CD4-positive, alpha-beta T cell (primary cell): ENCODE measurements at regions not wholly inside any gene's neighbourhood (a gene's known extent, or its start where the extent isn't known, plus 50 kb on each side); places are given as distances from the start of the nearest gene placed in this dataset.

Experiments
- ATAC-seq: fragments of 200-7000 bp; cut with Tn5 transposase; one replicate; pipeline ENCODE4 v1.10.0; 2022; ENCODE audit warnings: mild to moderate bottlenecking; ENCODE audit not compliant: poor library complexity
- CTCF ChIA-PET: fragments of 350-600 bp; sonication (Branson Sonifier 250); formaldehyde crosslinking; loops from one replicate; lab custom pipeline; 2021; ENCODE audit warnings: antibody characterized with exemption, inconsistent platforms; lab: Charles Lee
- POLR2A ChIA-PET: fragments of 350-600 bp; sonication (Branson Sonifier 250); formaldehyde crosslinking; loops from one replicate; lab custom pipeline; 2021; ENCODE audit warnings: antibody characterized with exemption, inconsistent platforms; lab: Charles Lee
- DNase-seq, 14 experiments: peaks; one replicate each; pipeline ENCODE4 v3.0.0-alpha.2; 2013 to 2020; ENCODE audit warnings: mixed read lengths in 2 of 14
- H3K27ac ChIP-seq, 2 donors: one replicate each; pipeline versions ENCODE4 v1.5.1 to v1.7.0; 2013; ENCODE audit warnings: low read length in 2 of 2, low read depth in 1 of 2, mild to moderate bottlenecking in 1 of 2
- H3K27me3 ChIP-seq, 2 experiments: 1 replicate in 1 of 2; 2 replicates in 1 of 2; pipeline versions ENCODE4 v1.6.1 to v1.7.0; 2013; ENCODE audit warnings: low read length in 2 of 2, control low read depth in 1 of 2, mild to moderate bottlenecking in 1 of 2, moderate library complexity in 1 of 2; ENCODE audit not compliant: insufficient read depth in 2 of 2, control insufficient read depth in 1 of 2
- H3K36me3 ChIP-seq: one replicate; pipeline ENCODE4 v1.6.1; 2013; ENCODE audit warnings: low read length, control low read depth; ENCODE audit not compliant: insufficient read depth
- H3K4me1 ChIP-seq: one replicate; pipeline ENCODE4 v1.6.1; 2013; ENCODE audit warnings: low read length, control low read depth; ENCODE audit not compliant: insufficient read depth
- H3K4me3 ChIP-seq: one replicate; pipeline ENCODE4 v1.5.1; 2013; ENCODE audit warnings: mild to moderate bottlenecking, low read length, moderate library complexity
- H3K9me3 ChIP-seq, 2 experiments: 1 replicate in 1 of 2; 2 replicates in 1 of 2; pipeline versions ENCODE4 v1.6.1 to v1.7.0; 2013; ENCODE audit warnings: low read length in 2 of 2, mild to moderate bottlenecking in 2 of 2, control low read depth in 1 of 2, moderate library complexity in 1 of 2; ENCODE audit not compliant: control insufficient read depth in 1 of 2, insufficient read depth in 1 of 2
- H3K27ac Mint-ChIP-seq: one replicate; pipeline ENCODE4 v1.8.0; 2020; ENCODE audit warnings: mixed read lengths
- H3K27me3 Mint-ChIP-seq: one replicate; pipeline ENCODE4 v1.8.0; 2021; ENCODE audit warnings: mixed read lengths
- H3K36me3 Mint-ChIP-seq: one replicate; pipeline ENCODE4 v1.8.0; 2021; ENCODE audit warnings: low read depth, mixed read lengths
- H3K4me1 Mint-ChIP-seq: one replicate; pipeline ENCODE4 v1.8.0; 2021; ENCODE audit warnings: low read depth, mixed read lengths
- H3K4me3 Mint-ChIP-seq: one replicate; pipeline ENCODE4 v1.8.0; 2020; ENCODE audit warnings: mild to moderate bottlenecking, mixed read lengths
- H3K9me3 Mint-ChIP-seq: one replicate; pipeline ENCODE4 v1.8.0; 2020; ENCODE audit warnings: mixed read lengths
- CTCF ChIP-seq: fragments of 200-600 bp; IDR thresholded peaks from one replicate; pipeline ENCODE4 v1.8.0; 2022; ENCODE audit warnings: antibody characterized with exemption, mild to moderate bottlenecking
- intact Hi-C, 2 experiments: fragments of 100-400 bp; cut with DNase I in 1 of 2; cut with micrococcal nuclease in 1 of 2; formaldehyde crosslinking; loops; one replicate each; pipeline versions ENCODE4 v1.15.1 to v1.9.0; 2023 to 2025; cut with DNase I, micrococcal nuclease

GRCh38 chr21:35219291-35219690 lies 170.2 kb upstream of the RUNX1 start:
- Histone ChIP-seq H3K27ac (no peak overlapping the region), H3K9me3 (no peaks in the 10 kb centered on the region), H3K27me3 (no peaks in the 10 kb centered on the region), H3K4me3 (no peak overlapping the region), H3K36me3 (no peaks in the 10 kb centered on the region), H3K4me1 (peaks cover 13% of the 10 kb centered on the region)
- no peaks in the 10 kb centered on the region for H3K27me3 Mint-ChIP-seq
- H3K9me3 Mint-ChIP-seq, result no peaks in the 10 kb centered on the region
- TF ChIP-seq CTCF, result no peak
- H3K36me3 Mint-ChIP-seq, result no peaks in the 10 kb centered on the region
- H3K27ac Mint-ChIP-seq, result no peak overlapping the region
- H3K4me3 Mint-ChIP-seq, result no peak overlapping the region
- DNase-seq, result no peak
- ChIA-PET POLR2A (no interaction called here), CTCF (no interaction called here)
- no peak for ATAC-seq
- peaks cover 34% of the 10 kb centered on the region for H3K4me1 Mint-ChIP-seq
- intact Hi-C loops, result no loop called here

DNA sequence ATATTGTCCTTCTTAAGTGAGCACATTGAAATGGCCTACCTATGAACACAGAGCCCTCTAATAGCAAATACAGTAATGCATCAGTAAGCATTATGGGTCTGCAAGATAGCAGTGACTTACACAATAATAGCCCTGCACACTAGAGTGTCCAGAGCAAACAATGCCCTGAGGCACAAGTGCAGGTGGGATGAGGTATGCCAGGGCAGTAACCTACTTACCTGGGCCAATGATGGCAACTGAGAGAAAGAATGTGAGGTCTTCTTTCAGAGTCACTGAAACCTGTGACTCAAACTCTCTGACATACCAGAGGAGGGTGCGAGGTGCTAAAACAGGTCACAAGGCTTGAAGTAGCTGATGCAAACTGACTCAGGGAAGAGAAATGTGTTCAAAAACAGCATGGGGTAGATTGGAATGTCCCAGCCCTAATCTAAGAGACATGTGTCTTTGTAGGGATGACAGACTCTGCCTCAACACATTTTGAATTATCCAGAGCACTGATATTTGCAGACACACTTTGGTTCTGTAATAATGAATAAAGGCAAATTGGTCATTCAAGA lies 168.5 kb upstream of the RUNX1 start:
- DNase-seq (no peak), ATAC-seq (no peak)
- no peaks in the 10 kb centered on the region for H3K9me3 ChIP-seq
- H3K4me3 ChIP-seq, result no peak overlapping the region
- H3K27ac Mint-ChIP-seq, result no peak overlapping the region
- POLR2A ChIA-PET, result no interaction called here
- intact Hi-C loops, result no loop called here
- CTCF ChIA-PET, result no interaction called here
- no peak for TF ChIP-seq CTCF
- peaks cover 10% of the 10 kb centered on the region for H3K4me1 ChIP-seq
- no peaks in the 10 kb centered on the region for H3K9me3 Mint-ChIP-seq
- no peaks in the 10 kb centered on the region for H3K36me3 ChIP-seq
- H3K36me3 Mint-ChIP-seq, result no peaks in the 10 kb centered on the region
- no peak overlapping the region for H3K27ac ChIP-seq
- no peak overlapping the region for H3K4me3 Mint-ChIP-seq
- H3K27me3 ChIP-seq, result no peaks in the 10 kb centered on the region
- no peaks in the 10 kb centered on the region for H3K27me3 Mint-ChIP-seq
- H3K4me1 Mint-ChIP-seq, result peaks cover 18% of the 10 kb centered on the region

DNA sequence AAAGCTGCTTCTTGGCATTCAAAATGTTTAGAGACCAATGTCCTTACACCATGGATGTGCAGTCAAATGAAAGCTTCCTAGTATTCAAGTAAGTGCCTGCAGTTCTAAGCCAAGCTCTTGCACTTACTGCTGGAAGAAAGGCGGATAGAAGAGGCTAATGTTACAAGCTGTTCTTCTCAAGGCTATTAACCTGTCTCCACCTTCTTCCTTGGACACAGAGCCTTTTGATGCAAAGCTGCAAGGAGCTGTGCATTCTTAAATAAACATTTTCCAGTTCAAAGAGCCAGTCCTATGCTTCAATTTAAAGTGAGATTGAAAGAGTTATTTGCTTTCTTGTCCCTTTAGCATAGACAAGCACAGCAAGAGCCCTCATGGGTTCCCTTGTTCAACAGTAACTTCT lies 167.9 kb upstream of the RUNX1 start:
- CTCF ChIA-PET, result no interaction called here
- POLR2A ChIA-PET, result no interaction called here
- no peaks in the 10 kb centered on the region for H3K27me3 Mint-ChIP-seq

More for the DNA sequence above, 167.9 kb upstream of the RUNX1 start:
- Histone ChIP-seq H3K27ac (no peak overlapping the region), H3K27me3 (no peaks in the 10 kb centered on the region), H3K4me1 (peaks cover 4% of the 10 kb centered on the region), H3K4me3 (no peak overlapping the region), H3K9me3 (no peaks in the 10 kb centered on the region), H3K36me3 (no peaks in the 10 kb centered on the region)
- Mint-ChIP-seq H3K36me3 (no peaks in the 10 kb centered on the region), H3K27ac (no peak overlapping the region), H3K4me3 (no peak overlapping the region), H3K9me3 (no peaks in the 10 kb centered on the region), H3K4me1 (peaks cover 13% of the 10 kb centered on the region)
- intact Hi-C loops, result no loop called here
- TF ChIP-seq CTCF, result no peak
- no peak for DNase-seq
- no peak for ATAC-seq
